SU-DHL-6 (cell line): ENCODE measurements at regions not wholly inside any gene's neighbourhood (a gene's known extent, or its start where the extent isn't known, plus 50 kb on each side); places are given as distances from the start of the nearest gene placed in this dataset.

Source experiments
- H2AFZ ChIP-seq: fragments of 200-600 bp; sonication (generic); 2 replicates; pipeline ENCODE4 v1.6.1; 2014; ENCODE audit warnings: low read depth, mild to moderate bottlenecking, moderate library complexity, mixed read lengths, antibody characterized with exemption, low read length; ENCODE audit not compliant: severe bottlenecking
- H3F3A ChIP-seq: fragments of 200-600 bp; shearing (Covaris generic); 2 replicates; pipeline ENCODE4 v1.6.0; 2016; ENCODE audit warnings: antibody characterized with exemption, mild to moderate bottlenecking; ENCODE audit not compliant: insufficient read depth
- H3K27ac ChIP-seq: fragments of 200-600 bp; sonication (generic); 2 replicates; pipeline ENCODE4 v1.5.1; 2016; ENCODE audit warnings: low read depth, mild to moderate bottlenecking, low read length, moderate library complexity, mixed read lengths
- H3K27me3 ChIP-seq: fragments of 200-600 bp; sonication (generic), shearing (Covaris generic); 2 replicates; pipeline ENCODE4 v1.6.0; 2014; ENCODE audit warnings: mild to moderate bottlenecking, low read length
- H3K36me3 ChIP-seq: fragments of 200-600 bp; sonication (generic); 2 replicates; pipeline ENCODE4 v1.6.1; 2014; ENCODE audit warnings: mild to moderate bottlenecking, low read length, mixed read lengths
- H3K4me2 ChIP-seq: fragments of 300-600, 200-600 bp; shearing (Covaris generic), sonication (generic); 2 replicates; pipeline ENCODE4 v1.6.0; 2014; ENCODE audit warnings: low read length, low read depth, mild to moderate bottlenecking; ENCODE audit not compliant: poor library complexity, severe bottlenecking
- H3K4me3 ChIP-seq: fragments of 200-600 bp; sonication (generic); 2 replicates; pipeline ENCODE4 v1.5.1; 2014; ENCODE audit warnings: antibody characterized with exemption, low read length, mild to moderate bottlenecking, mixed read lengths; ENCODE audit not compliant: insufficient read depth, poor library complexity, severe bottlenecking
- H3K79me2 ChIP-seq: fragments of 200-600 bp; sonication (generic); 2 replicates; pipeline ENCODE4 v1.6.1; 2014; ENCODE audit warnings: mild to moderate bottlenecking, low read length, moderate library complexity; ENCODE audit not compliant: insufficient read depth
- H3K9ac ChIP-seq: fragments of 200-600 bp; sonication (generic); 2 replicates; pipeline ENCODE4 v1.7.0; 2014; ENCODE audit warnings: mild to moderate bottlenecking, low read length
- H3K9me2 ChIP-seq: fragments of 200-600 bp; sonication (generic); replicated peaks from 2 replicates; pipeline ENCODE4 v1.6.1; 2014; ENCODE audit warnings: low read length; ENCODE audit not compliant: insufficient read depth
- H3K9me3 ChIP-seq: fragments of 200-600 bp; sonication (generic); 2 replicates; pipeline ENCODE4 v1.6.1; 2014; ENCODE audit warnings: low read length, mixed read lengths; ENCODE audit not compliant: insufficient read depth
- H4K20me1 ChIP-seq: fragments of 200-600 bp; sonication (generic); 2 replicates; pipeline ENCODE4 v1.6.1; 2014; ENCODE audit warnings: low read depth, mild to moderate bottlenecking, antibody characterized with exemption, low read length, moderate library complexity, mixed read lengths
- EZH2phosphoT487 ChIP-seq: fragments of 200-600 bp; sonication (generic), shearing (Covaris generic); conservative IDR thresholded peaks from 2 replicates; pipeline ENCODE4 v1.6.1; 2018; ENCODE audit warnings: mild to moderate bottlenecking, antibody characterized with exemption, low read length, moderate library complexity, mixed read lengths
- TF ChIP-seq, protein P1 (sequence below): fragments of 200-600 bp; sonication (generic); IDR thresholded peaks from one replicate; pipeline ENCODE4 v1.5.1; 2017; ENCODE audit warnings: antibody characterized with exemption, mild to moderate bottlenecking, low read length, moderate library complexity; ENCODE audit not compliant: insufficient read depth, poor library complexity, severe bottlenecking

DNA sequence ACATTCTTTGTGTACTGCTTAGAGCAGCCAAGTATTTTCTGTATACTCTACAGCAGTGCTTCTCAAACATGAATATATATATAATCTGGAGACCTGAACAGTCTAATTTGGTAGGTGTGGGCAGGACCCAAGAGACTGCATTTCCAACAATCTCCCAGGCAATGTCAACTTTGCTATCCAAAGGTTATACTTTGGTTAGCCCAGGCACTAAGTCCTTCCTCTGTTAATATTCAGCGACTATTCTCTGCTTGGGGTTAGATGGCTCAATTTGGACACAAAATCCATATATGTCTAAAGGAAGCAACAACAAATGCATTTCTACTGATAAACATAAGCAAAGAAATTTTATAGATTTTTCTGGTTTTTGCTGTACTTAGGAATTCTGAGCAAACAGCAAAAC, 480.0 kb upstream of the RPS6KA3 start:
- Histone ChIP-seq H3K36me3 (no peaks in the 10 kb centered on the region), H3K9me3 (no peaks in the 10 kb centered on the region), H4K20me1 (no peaks in the 10 kb centered on the region), H3K4me3 (no peak overlapping the region), H3K27ac (no peak overlapping the region), H3K4me2 (no peak overlapping the region), H3K79me2 (no peaks in the 10 kb centered on the region), H3K9ac (no peak overlapping the region), H3K9me2 (no peaks in the 10 kb centered on the region), H3K27me3 (no peaks in the 10 kb centered on the region), H2AFZ (no peak overlapping the region), H3F3A (no peaks in the 10 kb centered on the region)
- TF ChIP-seq, protein P1, sequence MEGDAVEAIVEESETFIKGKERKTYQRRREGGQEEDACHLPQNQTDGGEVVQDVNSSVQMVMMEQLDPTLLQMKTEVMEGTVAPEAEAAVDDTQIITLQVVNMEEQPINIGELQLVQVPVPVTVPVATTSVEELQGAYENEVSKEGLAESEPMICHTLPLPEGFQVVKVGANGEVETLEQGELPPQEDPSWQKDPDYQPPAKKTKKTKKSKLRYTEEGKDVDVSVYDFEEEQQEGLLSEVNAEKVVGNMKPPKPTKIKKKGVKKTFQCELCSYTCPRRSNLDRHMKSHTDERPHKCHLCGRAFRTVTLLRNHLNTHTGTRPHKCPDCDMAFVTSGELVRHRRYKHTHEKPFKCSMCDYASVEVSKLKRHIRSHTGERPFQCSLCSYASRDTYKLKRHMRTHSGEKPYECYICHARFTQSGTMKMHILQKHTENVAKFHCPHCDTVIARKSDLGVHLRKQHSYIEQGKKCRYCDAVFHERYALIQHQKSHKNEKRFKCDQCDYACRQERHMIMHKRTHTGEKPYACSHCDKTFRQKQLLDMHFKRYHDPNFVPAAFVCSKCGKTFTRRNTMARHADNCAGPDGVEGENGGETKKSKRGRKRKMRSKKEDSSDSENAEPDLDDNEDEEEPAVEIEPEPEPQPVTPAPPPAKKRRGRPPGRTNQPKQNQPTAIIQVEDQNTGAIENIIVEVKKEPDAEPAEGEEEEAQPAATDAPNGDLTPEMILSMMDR: no peak
- TF ChIP-seq EZH2phosphoT487: no peak

- TF ChIP-seq, protein P1: no peak
- TF ChIP-seq EZH2phosphoT487: no peak
- Histone ChIP-seq H3K4me2 (no peak overlapping the region), H3K27ac (no peak overlapping the region), H3K9me2 (no peaks in the 10 kb centered on the region), H3K9ac (no peak overlapping the region), H3K79me2 (no peaks in the 10 kb centered on the region), H3F3A (no peaks in the 10 kb centered on the region), H3K9me3 (no peaks in the 10 kb centered on the region), H4K20me1 (no peaks in the 10 kb centered on the region), H3K36me3 (no peaks in the 10 kb centered on the region), H3K27me3 (no peaks in the 10 kb centered on the region), H3K4me3 (no peak overlapping the region), H2AFZ (no peak overlapping the region)
Observed at GRCh38 chrX:20743046-20743445, 476.3 kb upstream of the RPS6KA3 start.

DNA sequence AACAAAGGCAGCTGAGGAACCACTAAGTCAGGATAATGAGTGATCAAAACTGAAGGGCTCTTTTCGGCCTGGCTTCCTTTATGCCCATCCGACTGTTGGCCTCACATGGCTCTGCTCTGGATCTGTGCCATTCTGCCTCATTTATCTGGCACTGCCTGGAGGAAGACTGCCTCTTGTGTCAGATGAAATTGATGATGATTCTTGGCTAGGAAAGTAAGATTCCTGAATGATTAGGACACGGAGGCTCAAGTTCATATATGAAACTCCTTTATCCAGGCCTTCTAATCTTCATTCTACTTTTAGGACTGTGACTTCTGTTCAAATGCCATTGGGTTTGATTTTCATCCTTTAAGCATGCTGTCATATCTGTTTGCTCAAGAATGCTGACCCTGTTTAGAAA, 475.4 kb upstream of the RPS6KA3 start:
- H3K4me3 ChIP-seq: no peak overlapping the region
- no peak overlapping the region for H3K4me2 ChIP-seq
- H3F3A ChIP-seq: no peaks in the 10 kb centered on the region
- H3K79me2 ChIP-seq: no peaks in the 10 kb centered on the region
- H3K9ac ChIP-seq: no peak overlapping the region
- no peaks in the 10 kb centered on the region for H3K27me3 ChIP-seq
- H3K9me2 ChIP-seq: no peaks in the 10 kb centered on the region
- no peak for TF ChIP-seq EZH2phosphoT487
- TF ChIP-seq, protein P1: no peak
- no peaks in the 10 kb centered on the region for H3K36me3 ChIP-seq
- H2AFZ ChIP-seq: no peak overlapping the region
- no peak overlapping the region for H3K27ac ChIP-seq
- no peaks in the 10 kb centered on the region for H4K20me1 ChIP-seq
- H3K9me3 ChIP-seq: no peaks in the 10 kb centered on the region

DNA sequence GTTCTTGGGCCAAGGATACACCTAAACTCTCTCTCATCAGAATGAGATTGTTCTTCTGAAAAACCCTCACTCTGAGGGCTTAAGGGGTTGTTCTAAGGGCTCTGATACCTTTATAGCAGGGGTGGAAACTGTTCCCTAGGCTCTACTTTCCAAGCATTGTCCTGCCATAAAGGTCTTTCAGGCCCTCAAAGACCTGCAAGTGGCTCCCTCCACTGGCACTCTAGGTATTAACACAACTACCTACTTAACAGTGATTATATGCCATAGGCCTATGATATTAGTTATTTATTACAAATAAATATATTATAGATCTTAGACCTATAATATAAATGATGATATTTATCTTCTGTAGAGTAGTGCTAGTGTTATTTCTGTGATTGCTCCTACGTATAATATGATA, 473.7 kb upstream of the RPS6KA3 start:
- H3K36me3 ChIP-seq: no peaks in the 10 kb centered on the region
- no peaks in the 10 kb centered on the region for H3K9me3 ChIP-seq
- no peak overlapping the region for H3K4me2 ChIP-seq
- no peak overlapping the region for H3K27ac ChIP-seq
- no peaks in the 10 kb centered on the region for H3K79me2 ChIP-seq
- H3F3A ChIP-seq: no peaks in the 10 kb centered on the region
- no peak overlapping the region for H3K4me3 ChIP-seq
- no peaks in the 10 kb centered on the region for H3K27me3 ChIP-seq
- H3K9me2 ChIP-seq: no peaks in the 10 kb centered on the region
- TF ChIP-seq EZH2phosphoT487: no peak
- TF ChIP-seq, protein P1: no peak
- no peak overlapping the region for H3K9ac ChIP-seq
- no peaks in the 10 kb centered on the region for H4K20me1 ChIP-seq
- H2AFZ ChIP-seq: no peak overlapping the region
